DOHH2 (cell line): ENCODE measurements at regions not wholly inside any gene's neighbourhood (a gene's known extent, or its start where the extent isn't known, plus 50 kb on each side); places are given as distances from the start of the nearest gene placed in this dataset.

ENCODE experiments used
- EZH2phosphoT487 ChIP-seq: fragments of 200-600 bp; sonication (generic); IDR thresholded peaks from 2 replicates; pipeline ENCODE4 v1.6.1; 2017; ENCODE audit warnings: borderline replicate concordance, mild to moderate bottlenecking, antibody characterized with exemption, low read length, moderate library complexity, mixed read lengths
- TF ChIP-seq, protein P1 (sequence below): fragments of 200-600 bp; sonication (generic); IDR thresholded peaks from one replicate; pipeline ENCODE4 v1.5.1; 2014; ENCODE audit warnings: antibody characterized with exemption, mild to moderate bottlenecking, low read depth, low read length; ENCODE audit not compliant: poor library complexity, severe bottlenecking

DNA sequence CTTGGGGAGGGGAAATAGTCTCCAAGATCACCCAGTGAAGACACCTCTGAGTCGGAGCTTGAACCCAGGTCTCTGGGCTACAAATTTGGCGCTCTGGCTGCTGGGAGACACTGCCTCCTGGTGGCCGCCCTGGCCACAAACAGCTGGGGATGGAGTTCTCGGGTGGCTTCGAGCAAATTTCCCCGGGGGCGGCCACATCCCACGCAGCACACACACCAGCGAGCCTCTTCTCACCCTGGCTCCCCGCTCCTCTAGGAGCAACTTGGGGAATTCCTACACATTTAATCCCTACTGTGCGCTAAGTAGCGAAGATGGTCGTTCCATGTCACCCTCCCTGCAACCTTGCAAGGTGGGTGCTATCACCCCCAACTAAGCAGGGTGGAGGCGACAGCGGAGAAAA is 66.2 kb upstream of the BEGAIN start:
- TF ChIP-seq, protein P1, sequence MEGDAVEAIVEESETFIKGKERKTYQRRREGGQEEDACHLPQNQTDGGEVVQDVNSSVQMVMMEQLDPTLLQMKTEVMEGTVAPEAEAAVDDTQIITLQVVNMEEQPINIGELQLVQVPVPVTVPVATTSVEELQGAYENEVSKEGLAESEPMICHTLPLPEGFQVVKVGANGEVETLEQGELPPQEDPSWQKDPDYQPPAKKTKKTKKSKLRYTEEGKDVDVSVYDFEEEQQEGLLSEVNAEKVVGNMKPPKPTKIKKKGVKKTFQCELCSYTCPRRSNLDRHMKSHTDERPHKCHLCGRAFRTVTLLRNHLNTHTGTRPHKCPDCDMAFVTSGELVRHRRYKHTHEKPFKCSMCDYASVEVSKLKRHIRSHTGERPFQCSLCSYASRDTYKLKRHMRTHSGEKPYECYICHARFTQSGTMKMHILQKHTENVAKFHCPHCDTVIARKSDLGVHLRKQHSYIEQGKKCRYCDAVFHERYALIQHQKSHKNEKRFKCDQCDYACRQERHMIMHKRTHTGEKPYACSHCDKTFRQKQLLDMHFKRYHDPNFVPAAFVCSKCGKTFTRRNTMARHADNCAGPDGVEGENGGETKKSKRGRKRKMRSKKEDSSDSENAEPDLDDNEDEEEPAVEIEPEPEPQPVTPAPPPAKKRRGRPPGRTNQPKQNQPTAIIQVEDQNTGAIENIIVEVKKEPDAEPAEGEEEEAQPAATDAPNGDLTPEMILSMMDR = peak; percentile 85
- no peak for TF ChIP-seq EZH2phosphoT487
